GM10266 (cell line): ENCODE measurements at regions not wholly inside any gene's neighbourhood (a gene's known extent, or its start where the extent isn't known, plus 50 kb on each side); places are given as distances from the start of the nearest gene placed in this dataset.

Experiments used
- DNase-seq: peaks from one replicate; pipeline ENCODE4 v3.0.0; 2012; ENCODE audit errors: extremely low spot score
- CTCF ChIP-seq: IDR thresholded peaks from 2 replicates; pipeline ENCODE4 v1.5.1; 2012; ENCODE audit warnings: mild to moderate bottlenecking, low read depth; ENCODE audit not compliant: control insufficient read depth, insufficient read depth; ENCODE audit errors: missing control alignments

GRCh38 chr10:71137701-71138100 lies 74.7 kb upstream of the UNC5B start:
- TF ChIP-seq CTCF = no peak
- DNase-seq = no peak

- DNase-seq = no peak
- TF ChIP-seq CTCF = no peak
Observed at GRCh38 chr10:71138166-71138830, 74.1 kb upstream of the UNC5B start.

GRCh38 chr10:71141528-71141927 lies 70.8 kb upstream of the UNC5B start:
- DNase-seq = no peak
- TF ChIP-seq CTCF = no peak

- DNase-seq = no peak
Observed at GRCh38 chr10:71143170-71143569, 69.2 kb upstream of the UNC5B start.

GRCh38 chr10:71143610-71144009 lies 68.8 kb upstream of the UNC5B start:
- TF ChIP-seq CTCF = no peak
- DNase-seq = no peak

More at GRCh38 chr10:71143170-71143569, 69.2 kb upstream of the UNC5B start:
- TF ChIP-seq CTCF = no peak

- no peak for DNase-seq
Observed at GRCh38 chr10:71144824-71145223, 67.5 kb upstream of the UNC5B start.

More at GRCh38 chr10:71144824-71145223, 67.5 kb upstream of the UNC5B start:
- TF ChIP-seq CTCF = no peak
